A673 (cell line): ENCODE measurements at regions not wholly inside any gene's neighbourhood (a gene's known extent, or its start where the extent isn't known, plus 50 kb on each side); places are given as distances from the start of the nearest gene placed in this dataset.

Experiments
- EZH2 ChIP-seq: fragments of 200-600 bp; sonication (generic); IDR thresholded peaks from 2 replicates; pipeline ENCODE4 v1.6.1; 2017; ENCODE audit warnings: borderline replicate concordance, low read depth, mild to moderate bottlenecking, mixed read lengths, antibody characterized with exemption, low read length; ENCODE audit not compliant: poor library complexity, severe bottlenecking
- TF ChIP-seq, protein P1 (sequence below): fragments of 300-800, 200-600 bp; sonication (generic); conservative IDR thresholded peaks from 2 replicates; pipeline ENCODE4 v1.5.1; 2017; ENCODE audit warnings: low read depth, mild to moderate bottlenecking, antibody characterized with exemption, low read length, moderate library complexity, mixed read lengths

DNA sequence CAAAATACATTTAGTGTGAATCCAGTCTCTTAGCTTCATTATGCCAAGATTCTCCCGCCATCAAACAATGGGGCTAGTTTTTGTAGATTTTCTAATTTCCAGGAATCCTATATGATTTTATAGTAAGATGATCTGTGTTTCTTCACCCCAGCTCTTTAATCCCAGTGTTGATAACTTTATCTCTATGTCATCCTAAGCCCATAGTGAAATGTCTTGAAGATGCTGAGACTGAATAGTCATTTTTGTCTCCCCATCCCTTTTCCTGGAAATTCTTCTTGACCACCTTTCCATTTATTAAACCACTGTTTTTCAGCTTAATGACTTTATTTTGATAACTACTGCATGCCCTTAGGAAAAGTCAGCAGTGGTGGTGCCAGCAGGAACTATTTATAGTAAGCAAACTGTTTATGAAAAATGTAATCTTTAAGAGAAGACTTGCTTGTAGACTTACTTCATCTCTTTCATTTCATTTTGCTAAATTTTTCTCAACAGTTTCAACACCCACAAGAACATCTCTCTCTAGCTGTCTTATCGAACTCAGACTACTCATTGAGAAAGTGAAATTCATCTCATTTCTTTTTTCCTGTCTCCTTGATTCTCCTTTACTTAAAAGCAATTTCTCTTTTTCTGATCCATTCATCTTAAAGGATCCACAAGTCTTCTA lies 116.6 kb downstream of the NTMT2 start:
- TF ChIP-seq, protein P1, sequence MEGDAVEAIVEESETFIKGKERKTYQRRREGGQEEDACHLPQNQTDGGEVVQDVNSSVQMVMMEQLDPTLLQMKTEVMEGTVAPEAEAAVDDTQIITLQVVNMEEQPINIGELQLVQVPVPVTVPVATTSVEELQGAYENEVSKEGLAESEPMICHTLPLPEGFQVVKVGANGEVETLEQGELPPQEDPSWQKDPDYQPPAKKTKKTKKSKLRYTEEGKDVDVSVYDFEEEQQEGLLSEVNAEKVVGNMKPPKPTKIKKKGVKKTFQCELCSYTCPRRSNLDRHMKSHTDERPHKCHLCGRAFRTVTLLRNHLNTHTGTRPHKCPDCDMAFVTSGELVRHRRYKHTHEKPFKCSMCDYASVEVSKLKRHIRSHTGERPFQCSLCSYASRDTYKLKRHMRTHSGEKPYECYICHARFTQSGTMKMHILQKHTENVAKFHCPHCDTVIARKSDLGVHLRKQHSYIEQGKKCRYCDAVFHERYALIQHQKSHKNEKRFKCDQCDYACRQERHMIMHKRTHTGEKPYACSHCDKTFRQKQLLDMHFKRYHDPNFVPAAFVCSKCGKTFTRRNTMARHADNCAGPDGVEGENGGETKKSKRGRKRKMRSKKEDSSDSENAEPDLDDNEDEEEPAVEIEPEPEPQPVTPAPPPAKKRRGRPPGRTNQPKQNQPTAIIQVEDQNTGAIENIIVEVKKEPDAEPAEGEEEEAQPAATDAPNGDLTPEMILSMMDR = no peak
- TF ChIP-seq EZH2 = no peak
